SK-N-SH (cell line): ENCODE measurements at regions not wholly inside any gene's neighbourhood (a gene's known extent, or its start where the extent isn't known, plus 50 kb on each side); places are given as distances from the start of the nearest gene placed in this dataset.

Source experiments
- CTCF ChIA-PET: fragments of 300-600, 350-600 bp; formaldehyde crosslinking; extraction: SDS; loops from one replicate; lab custom pipeline; 2021; lab: Yijun Ruan, JAX
- POLR2A ChIA-PET: fragments of 350-600 bp; sonication (Branson Sonifier 250); formaldehyde crosslinking; extraction: SDS; loops from one replicate; lab custom pipeline; 2020; ENCODE audit warnings: antibody characterized with exemption, inconsistent platforms; lab: Yijun Ruan, JAX
- DNase-seq: peaks from one replicate; pipeline ENCODE4 v3.0.0; 2012
- H2AFZ ChIP-seq: fragments of 200-600 bp; sonication (generic); 2 replicates; pipeline ENCODE4 v1.8.1; 2016; ENCODE audit warnings: antibody characterized with exemption, mild to moderate bottlenecking, low read depth
- H3F3A ChIP-seq: fragments of 200-600 bp; sonication (generic); replicated peaks from 2 replicates; pipeline ENCODE3; 2016; ENCODE audit warnings: antibody characterized with exemption, mild to moderate bottlenecking; ENCODE audit not compliant: insufficient read depth
- H3K27ac ChIP-seq, 2 experiments: fragments of 200-500 bp in 1 of 2; fragments of 200-600 bp in 1 of 2; sonication (Bioruptor generic) in 1 of 2; sonication (generic), shearing (Covaris generic) in 1 of 2; 2 replicates each; pipeline versions ENCODE4 v1.5.1 to v1.6.1; 2014 to 2016; ENCODE audit warnings: low read depth in 2 of 2, inconsistent platforms in 1 of 2, low read length in 1 of 2, mild to moderate bottlenecking in 1 of 2, mixed read lengths in 1 of 2
- H3K27me3 ChIP-seq: fragments of 200-600 bp; sonication (generic), shearing (Covaris generic); 2 replicates; pipeline ENCODE4 v1.6.1; 2016; ENCODE audit warnings: mixed run types; ENCODE audit not compliant: insufficient read depth
- H3K36me3 ChIP-seq, 2 experiments: fragments of 200-500 bp in 1 of 2; fragments of 200-600 bp in 1 of 2; sonication (Bioruptor generic) in 1 of 2; sonication (generic) in 1 of 2; replicated peaks in 1 of 2; 2 replicates each; pipeline versions ENCODE3 to v1.5.1; 2014 to 2016; ENCODE audit warnings: low read length in 1 of 2, mild to moderate bottlenecking in 1 of 2; ENCODE audit not compliant: insufficient read depth in 2 of 2, control insufficient read depth in 1 of 2
- H3K4me1 ChIP-seq, 2 experiments: fragments of 200-500 bp in 1 of 2; fragments of 200-600 bp in 1 of 2; sonication (Bioruptor generic) in 1 of 2; sonication (generic), shearing (Covaris generic) in 1 of 2; 2 replicates each; pipeline versions ENCODE4 v1.5.1 to v1.6.1; 2014 to 2016; ENCODE audit warnings: low read depth in 1 of 2, low read length in 1 of 2, mixed run types in 1 of 2; ENCODE audit not compliant: insufficient read depth in 2 of 2, control insufficient read depth in 1 of 2
- H3K4me2 ChIP-seq: fragments of 200-600 bp; sonication (generic), shearing (Covaris generic); 2 replicates; pipeline ENCODE4 v1.6.1; 2017; ENCODE audit warnings: mixed run types
- H3K4me3 ChIP-seq, 2 experiments: fragments of 200-500 bp in 1 of 2; fragments of 200-600 bp in 1 of 2; sonication (Bioruptor generic) in 1 of 2; sonication (generic), shearing (Covaris generic) in 1 of 2; 2 replicates each; pipeline versions ENCODE4 v1.5.1 to v1.8.1; 2014 to 2016; ENCODE audit warnings: low read depth in 2 of 2, inconsistent platforms in 1 of 2, low read length in 1 of 2, mild to moderate bottlenecking in 1 of 2, mixed read lengths in 1 of 2, moderate library complexity in 1 of 2
- H3K79me2 ChIP-seq: fragments of 200-600 bp; sonication (generic); 2 replicates; pipeline ENCODE4 v1.8.1; 2017; ENCODE audit warnings: mild to moderate bottlenecking; ENCODE audit not compliant: insufficient read depth
- H3K9ac ChIP-seq: fragments of 200-600 bp; sonication (generic); 2 replicates; pipeline ENCODE4 v1.6.1; 2017; ENCODE audit warnings: mixed run types
- H3K9me2 ChIP-seq: fragments of 200-600 bp; sonication (generic); 2 replicates; pipeline ENCODE4 v1.6.1; 2017; ENCODE audit warnings: mixed run types
- H3K9me3 ChIP-seq: fragments of 200-600 bp; sonication (generic); 2 replicates; pipeline ENCODE4 v1.6.1; 2017; ENCODE audit warnings: mixed run types, mild to moderate bottlenecking, moderate library complexity
- H4K20me1 ChIP-seq: fragments of 200-600 bp; sonication (generic); 2 replicates; pipeline ENCODE4 v1.6.1; 2017; ENCODE audit warnings: mild to moderate bottlenecking, mixed run types; ENCODE audit not compliant: insufficient read depth
- CHD2 ChIP-seq: fragments of 150-350 bp; IDR thresholded peaks from 2 replicates; pipeline ENCODE4 v1.6.1; 2018; ENCODE audit warnings: low read length; ENCODE audit not compliant: partially characterized antibody
- EZH2phosphoT487 ChIP-seq: fragments of 200-600 bp; sonication (generic); IDR thresholded peaks from 2 replicates; pipeline ENCODE4 v1.6.1; 2017; ENCODE audit warnings: low read depth, mixed run types, mild to moderate bottlenecking, antibody characterized with exemption, moderate library complexity, borderline replicate concordance
- FOSL2 ChIP-seq: IDR thresholded peaks from 2 replicates; pipeline ENCODE4 v1.4.0; 2012; ENCODE audit warnings: low read depth, mild to moderate bottlenecking, moderate library complexity, borderline replicate concordance
- FOXM1 ChIP-seq: IDR thresholded peaks from 2 replicates; pipeline ENCODE4 v1.4.0; 2012; ENCODE audit warnings: low read depth, mild to moderate bottlenecking
- GATA2 ChIP-seq: sonication (generic); formaldehyde crosslinking; IDR thresholded peaks from 2 replicates; pipeline ENCODE4 v1.5.0; 2020; ENCODE audit warnings: mild to moderate bottlenecking, missing genetic modification reagents
- MAX ChIP-seq: IDR thresholded peaks from 2 replicates; pipeline ENCODE4 v1.4.0; 2012; ENCODE audit warnings: low read depth
- NFIC ChIP-seq: IDR thresholded peaks from 2 replicates; pipeline ENCODE4 v1.4.0; 2012; ENCODE audit warnings: borderline replicate concordance
- RAD21 ChIP-seq: IDR thresholded peaks from 2 replicates; pipeline ENCODE4 v1.6.1; 2012; ENCODE audit warnings: mild to moderate bottlenecking, low read length
- RCOR1 ChIP-seq: fragments of 150-350 bp; IDR thresholded peaks from 2 replicates; pipeline ENCODE4 v1.6.1; 2017; ENCODE audit warnings: antibody characterized with exemption, low read length
- TAF1 ChIP-seq: IDR thresholded peaks from 2 replicates; pipeline ENCODE4 v1.6.1; 2012; ENCODE audit warnings: low read depth, mild to moderate bottlenecking, low read length, moderate library complexity, borderline replicate concordance
- TEAD4 ChIP-seq: IDR thresholded peaks from 2 replicates; pipeline ENCODE4 v1.4.0; 2012; ENCODE audit warnings: mild to moderate bottlenecking, borderline replicate concordance; ENCODE audit not compliant: insufficient read depth
- ZBTB33 ChIP-seq: IDR thresholded peaks from 2 replicates; pipeline ENCODE4 v1.4.0; 2012; ENCODE audit warnings: low read depth, borderline replicate concordance
- WGBS: methylation state at CpG from one replicate; pipeline ENCODE4 v1.1.6; 2017; ENCODE audit warnings: low lambda C conversion rate; 5-methylcytosine and 5-hydroxymethylcytosine counted together
- TF ChIP-seq, protein P1 (sequence below): IDR thresholded peaks from 2 replicates; pipeline ENCODE4; 2012
- TF ChIP-seq, protein P2 (sequence below): IDR thresholded peaks from 2 replicates; pipeline ENCODE4 v1.6.1; 2012; ENCODE audit warnings: mild to moderate bottlenecking, low read depth, low read length, moderate library complexity
- TF ChIP-seq, protein P3 (sequence below): fragments of 150-350 bp; IDR thresholded peaks from 2 replicates; pipeline ENCODE4 v1.6.1; 2016; ENCODE audit warnings: mild to moderate bottlenecking, low read depth, low read length

- Histone ChIP-seq H3K9me3 (no peaks in the 10 kb centered on the region), H3K79me2 (no peaks in the 10 kb centered on the region), H3K27me3 (peaks cover 7% of the 10 kb centered on the region; the same call in 1 of the 2 replicates), H4K20me1 (no peaks in the 10 kb centered on the region), H3K36me3 (no peaks in the 10 kb centered on the region), H3F3A (no peaks in the 10 kb centered on the region), H2AFZ (no peak overlapping the region), H3K27ac (no peak overlapping the region), H3K9me2 (no peaks in the 10 kb centered on the region), H3K4me2 (no peak overlapping the region), H3K4me3 (no peak overlapping the region), H3K9ac (no peak overlapping the region), H3K4me1 (peaks cover 0 to 3% of the 10 kb centered on the region in 2 experiments; a peak in 2 of 4 replicates)
- WGBS = 63% methylated on average over 7 of the region's 7 CpGs
- DNase-seq = no peak
- ChIA-PET POLR2A (no interaction called here), CTCF (no interaction called here)
- TF ChIP-seq NFIC = no peak
- TF ChIP-seq FOXM1 = no peak
- TF ChIP-seq, protein P1, sequence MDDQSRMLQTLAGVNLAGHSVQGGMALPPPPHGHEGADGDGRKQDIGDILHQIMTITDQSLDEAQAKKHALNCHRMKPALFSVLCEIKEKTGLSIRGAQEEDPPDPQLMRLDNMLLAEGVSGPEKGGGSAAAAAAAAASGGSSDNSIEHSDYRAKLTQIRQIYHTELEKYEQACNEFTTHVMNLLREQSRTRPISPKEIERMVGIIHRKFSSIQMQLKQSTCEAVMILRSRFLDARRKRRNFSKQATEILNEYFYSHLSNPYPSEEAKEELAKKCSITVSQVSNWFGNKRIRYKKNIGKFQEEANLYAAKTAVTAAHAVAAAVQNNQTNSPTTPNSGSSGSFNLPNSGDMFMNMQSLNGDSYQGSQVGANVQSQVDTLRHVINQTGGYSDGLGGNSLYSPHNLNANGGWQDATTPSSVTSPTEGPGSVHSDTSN = no peak
- TF ChIP-seq, protein P2, sequence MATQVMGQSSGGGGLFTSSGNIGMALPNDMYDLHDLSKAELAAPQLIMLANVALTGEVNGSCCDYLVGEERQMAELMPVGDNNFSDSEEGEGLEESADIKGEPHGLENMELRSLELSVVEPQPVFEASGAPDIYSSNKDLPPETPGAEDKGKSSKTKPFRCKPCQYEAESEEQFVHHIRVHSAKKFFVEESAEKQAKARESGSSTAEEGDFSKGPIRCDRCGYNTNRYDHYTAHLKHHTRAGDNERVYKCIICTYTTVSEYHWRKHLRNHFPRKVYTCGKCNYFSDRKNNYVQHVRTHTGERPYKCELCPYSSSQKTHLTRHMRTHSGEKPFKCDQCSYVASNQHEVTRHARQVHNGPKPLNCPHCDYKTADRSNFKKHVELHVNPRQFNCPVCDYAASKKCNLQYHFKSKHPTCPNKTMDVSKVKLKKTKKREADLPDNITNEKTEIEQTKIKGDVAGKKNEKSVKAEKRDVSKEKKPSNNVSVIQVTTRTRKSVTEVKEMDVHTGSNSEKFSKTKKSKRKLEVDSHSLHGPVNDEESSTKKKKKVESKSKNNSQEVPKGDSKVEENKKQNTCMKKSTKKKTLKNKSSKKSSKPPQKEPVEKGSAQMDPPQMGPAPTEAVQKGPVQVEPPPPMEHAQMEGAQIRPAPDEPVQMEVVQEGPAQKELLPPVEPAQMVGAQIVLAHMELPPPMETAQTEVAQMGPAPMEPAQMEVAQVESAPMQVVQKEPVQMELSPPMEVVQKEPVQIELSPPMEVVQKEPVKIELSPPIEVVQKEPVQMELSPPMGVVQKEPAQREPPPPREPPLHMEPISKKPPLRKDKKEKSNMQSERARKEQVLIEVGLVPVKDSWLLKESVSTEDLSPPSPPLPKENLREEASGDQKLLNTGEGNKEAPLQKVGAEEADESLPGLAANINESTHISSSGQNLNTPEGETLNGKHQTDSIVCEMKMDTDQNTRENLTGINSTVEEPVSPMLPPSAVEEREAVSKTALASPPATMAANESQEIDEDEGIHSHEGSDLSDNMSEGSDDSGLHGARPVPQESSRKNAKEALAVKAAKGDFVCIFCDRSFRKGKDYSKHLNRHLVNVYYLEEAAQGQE = no peak
- no peak for TF ChIP-seq GATA2 (CRISPR knock-in tag)
- TF ChIP-seq TAF1 = no peak
- TF ChIP-seq FOSL2 = no peak
- no peak for TF ChIP-seq CHD2
- TF ChIP-seq RAD21 = no peak
- TF ChIP-seq RCOR1 = no peak
- TF ChIP-seq EZH2phosphoT487 = no peak
- TF ChIP-seq, all 33 proteins: peak for 0
These were observed 51.3 kb upstream of the PFKP start for GRCh38 chr10:3016016-3016415.

GRCh38 chr10:3014968-3015367 is 52.4 kb upstream of the PFKP start:
- POLR2A ChIA-PET = no interaction called here
- no peak for TF ChIP-seq TEAD4
- TF ChIP-seq MAX = no peak
- TF ChIP-seq, protein P3, sequence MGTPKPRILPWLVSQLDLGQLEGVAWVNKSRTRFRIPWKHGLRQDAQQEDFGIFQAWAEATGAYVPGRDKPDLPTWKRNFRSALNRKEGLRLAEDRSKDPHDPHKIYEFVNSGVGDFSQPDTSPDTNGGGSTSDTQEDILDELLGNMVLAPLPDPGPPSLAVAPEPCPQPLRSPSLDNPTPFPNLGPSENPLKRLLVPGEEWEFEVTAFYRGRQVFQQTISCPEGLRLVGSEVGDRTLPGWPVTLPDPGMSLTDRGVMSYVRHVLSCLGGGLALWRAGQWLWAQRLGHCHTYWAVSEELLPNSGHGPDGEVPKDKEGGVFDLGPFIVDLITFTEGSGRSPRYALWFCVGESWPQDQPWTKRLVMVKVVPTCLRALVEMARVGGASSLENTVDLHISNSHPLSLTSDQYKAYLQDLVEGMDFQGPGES = no peak
- TF ChIP-seq RCOR1 = no peak
- TF ChIP-seq ZBTB33 = no peak
- Histone ChIP-seq H3K27me3 (peaks cover 11% of the 10 kb centered on the region; the same call in 1 of the 2 replicates), H3F3A (no peaks in the 10 kb centered on the region), H3K4me3 (no peak overlapping the region), H3K27ac (no peak overlapping the region), H3K9me2 (no peaks in the 10 kb centered on the region), H3K9ac (no peak overlapping the region), H3K79me2 (no peaks in the 10 kb centered on the region), H3K9me3 (no peaks in the 10 kb centered on the region), H3K36me3 (no peaks in the 10 kb centered on the region), H3K4me2 (no peak overlapping the region), H2AFZ (no peak overlapping the region), H3K4me1 (peaks cover 0 to 12% of the 10 kb centered on the region in 2 experiments; a peak in 2 of 4 replicates), H4K20me1 (no peaks in the 10 kb centered on the region)
- CTCF ChIA-PET = interaction anchor here (1.4 kb wide), 1 partner anchor 28 kb away, joined by 7 read pairs; no protein-coding TSS in a partner anchor
- WGBS = 40% methylated on average over 9 of the region's 9 CpGs
- no peak for DNase-seq
